Left lung (tissue), 4 donors: ENCODE measurements at regions not wholly inside any gene's neighbourhood (a gene's known extent, or its start where the extent isn't known, plus 50 kb on each side); places are given as distances from the start of the nearest gene placed in this dataset.

ENCODE experiments used
- ATAC-seq: fragments of 200-7000 bp; cut with Tn5 transposase; one replicate; pipeline ENCODE4 v1.9.1; 2020; ENCODE audit warnings: moderate library complexity
- DNase-seq, 4 donors: peaks; one replicate each; pipeline ENCODE4 v3.0.0-alpha.2; 2013 to 2020
- H3K27ac ChIP-seq, 2 donors: fragments of 200-600 bp; sonication (generic) in 1 of 2; one replicate each; pipeline versions ENCODE4 v1.5.0 to v1.8.0; 2020 to 2021
- H3K27me3 ChIP-seq, 2 donors: fragments of 200-600 bp; sonication (generic) in 1 of 2; one replicate each; pipeline versions ENCODE4 v1.5.0 to v1.8.0; 2020 to 2021
- H3K36me3 ChIP-seq, 2 donors: fragments of 200-600 bp; sonication (generic) in 1 of 2; one replicate each; pipeline versions ENCODE4 v1.5.0 to v1.8.0; 2020 to 2021
- H3K4me1 ChIP-seq, 2 donors: fragments of 200-600 bp; one replicate each; pipeline ENCODE4 v1.8.0; 2021
- H3K4me3 ChIP-seq, 2 donors: fragments of 200-600 bp; sonication (generic) in 1 of 2; one replicate each; pipeline versions ENCODE4 v1.5.0 to v1.8.0; 2020 to 2021; ENCODE audit warnings: mild to moderate bottlenecking in 1 of 2
- H3K9me3 ChIP-seq, 2 donors: fragments of 200-600 bp; sonication (generic) in 1 of 2; one replicate each; pipeline versions ENCODE4 v1.5.0 to v1.8.0; 2020 to 2021
- intact Hi-C, 2 donors: fragments of 100-400 bp; cut with DNase I; formaldehyde crosslinking; loops; one replicate each; pipeline versions ENCODE4 v1.11.2 to v1.14.2; 2022
- TF ChIP-seq, protein P1 (sequence below), 2 donors: fragments of 200-600 bp; sonication (generic) in 1 of 2; IDR thresholded peaks; one replicate each; pipeline versions ENCODE4 v1.5.0 to v1.8.0; 2021; ENCODE audit warnings: antibody characterized with exemption in 2 of 2
- donor health status: DM: no; HTN: yes; CAD: no.
- donor health status: DM: no; HTN: no; CAD: no.

DNA sequence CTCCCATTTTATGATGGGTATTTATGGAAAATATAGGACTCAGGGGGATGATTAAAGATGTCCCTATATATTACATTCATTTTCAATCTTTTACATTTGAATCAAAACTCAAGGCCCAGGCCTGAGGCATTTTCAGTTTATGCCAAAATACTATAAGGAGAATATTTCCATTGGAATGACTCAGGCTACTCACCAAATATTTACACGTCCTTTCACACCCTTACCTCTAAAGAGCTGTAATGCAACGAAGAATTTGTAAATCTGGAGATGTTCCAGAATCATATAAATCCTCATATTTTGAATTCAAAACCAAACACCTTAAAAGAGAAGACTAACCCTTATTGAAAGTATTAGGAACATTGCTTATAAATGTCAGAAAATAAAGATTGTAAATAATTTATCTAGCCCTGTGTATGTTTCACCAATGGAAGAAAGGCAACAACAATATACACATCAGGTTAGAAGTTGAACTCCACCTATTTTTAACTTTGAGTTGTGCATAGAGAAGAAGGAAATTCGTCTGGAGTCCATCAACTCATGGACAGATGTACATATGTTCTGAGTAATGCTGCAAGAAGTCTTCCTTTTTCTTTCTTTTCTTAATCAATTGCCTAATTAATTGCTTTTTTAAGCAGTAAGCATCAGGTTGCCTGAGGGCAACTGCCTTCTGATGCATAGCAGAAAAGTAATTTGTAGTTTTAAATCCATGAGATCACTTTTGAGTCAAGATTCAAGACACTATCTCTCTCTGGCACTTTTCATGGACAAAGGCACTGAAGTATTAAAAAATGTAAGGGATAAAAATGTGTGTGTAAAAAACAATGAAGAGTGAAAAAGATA, 579.3 kb upstream of the RGMB start:
- ATAC-seq (peak; percentile 70), DNase-seq (no peak)
- Histone ChIP-seq H3K4me3 (no peak overlapping the region), H3K4me1 (no peaks in the 10 kb centered on the region), H3K36me3 (no peaks in the 10 kb centered on the region), H3K9me3 (peaks cover 0 to 2% of the 10 kb centered on the region in 2 donors), H3K27ac (no peak overlapping the region), H3K27me3 (no peaks in the 10 kb centered on the region)
- TF ChIP-seq, protein P1, sequence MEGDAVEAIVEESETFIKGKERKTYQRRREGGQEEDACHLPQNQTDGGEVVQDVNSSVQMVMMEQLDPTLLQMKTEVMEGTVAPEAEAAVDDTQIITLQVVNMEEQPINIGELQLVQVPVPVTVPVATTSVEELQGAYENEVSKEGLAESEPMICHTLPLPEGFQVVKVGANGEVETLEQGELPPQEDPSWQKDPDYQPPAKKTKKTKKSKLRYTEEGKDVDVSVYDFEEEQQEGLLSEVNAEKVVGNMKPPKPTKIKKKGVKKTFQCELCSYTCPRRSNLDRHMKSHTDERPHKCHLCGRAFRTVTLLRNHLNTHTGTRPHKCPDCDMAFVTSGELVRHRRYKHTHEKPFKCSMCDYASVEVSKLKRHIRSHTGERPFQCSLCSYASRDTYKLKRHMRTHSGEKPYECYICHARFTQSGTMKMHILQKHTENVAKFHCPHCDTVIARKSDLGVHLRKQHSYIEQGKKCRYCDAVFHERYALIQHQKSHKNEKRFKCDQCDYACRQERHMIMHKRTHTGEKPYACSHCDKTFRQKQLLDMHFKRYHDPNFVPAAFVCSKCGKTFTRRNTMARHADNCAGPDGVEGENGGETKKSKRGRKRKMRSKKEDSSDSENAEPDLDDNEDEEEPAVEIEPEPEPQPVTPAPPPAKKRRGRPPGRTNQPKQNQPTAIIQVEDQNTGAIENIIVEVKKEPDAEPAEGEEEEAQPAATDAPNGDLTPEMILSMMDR (IDR thresholded peaks at IDR 0.05): no peak
- intact Hi-C loops: no loop called here

DNA sequence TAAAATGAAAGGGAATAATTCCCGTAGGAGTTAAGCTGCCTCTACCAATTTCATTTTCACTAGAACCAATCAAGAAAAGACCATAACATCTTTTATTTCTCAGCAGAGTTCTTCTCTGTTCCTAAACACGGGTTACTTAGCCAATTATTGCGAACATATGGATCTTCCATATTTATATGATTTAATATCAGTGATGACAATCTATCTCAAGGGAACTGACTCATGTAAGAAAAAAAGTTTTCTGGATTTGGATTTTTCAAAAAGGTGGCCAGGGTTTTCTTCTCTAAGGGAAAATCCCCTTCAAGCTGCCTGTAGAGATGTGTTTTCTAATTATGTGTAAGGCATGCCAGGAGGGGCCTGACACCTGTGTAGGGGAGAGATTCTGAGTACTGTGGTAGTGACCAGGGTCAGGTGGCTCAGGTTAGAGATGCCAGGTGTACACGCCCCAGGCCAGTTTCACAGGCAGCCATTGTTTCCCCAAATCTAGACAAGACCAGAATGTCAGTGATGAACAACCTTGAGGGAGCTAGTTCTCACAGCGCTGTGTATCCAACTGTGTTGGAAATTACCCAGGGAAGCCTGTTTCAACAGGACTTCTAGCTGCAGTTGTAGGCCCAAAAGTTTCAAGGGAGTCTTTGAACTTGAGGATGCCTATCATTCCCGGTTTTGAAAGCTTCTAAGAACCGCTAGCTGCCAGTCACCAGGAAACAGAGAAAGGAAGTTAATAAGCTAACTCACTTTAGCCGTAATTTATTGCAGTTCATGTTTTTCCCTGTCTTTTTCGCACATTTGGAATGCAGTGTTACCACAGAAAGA, 572.5 kb upstream of the RGMB start:
- Histone ChIP-seq H3K27me3 (no peaks in the 10 kb centered on the region), H3K4me1 (no peaks in the 10 kb centered on the region), H3K9me3 (no peaks in the 10 kb centered on the region), H3K27ac (no peak overlapping the region), H3K4me3 (no peak overlapping the region), H3K36me3 (no peaks in the 10 kb centered on the region)
- intact Hi-C loops: no loop called here
- no peak for ATAC-seq
- TF ChIP-seq, protein P1 (IDR thresholded peaks at IDR 0.05): no peak
- DNase-seq: no peak

- Histone ChIP-seq H3K27me3 (no peaks in the 10 kb centered on the region), H3K4me3 (no peak overlapping the region), H3K9me3 (no peaks in the 10 kb centered on the region), H3K27ac (no peak overlapping the region), H3K36me3 (no peaks in the 10 kb centered on the region), H3K4me1 (no peaks in the 10 kb centered on the region)
- DNase-seq (no peak), ATAC-seq (no peak)
- TF ChIP-seq, protein P1 (IDR thresholded peaks at IDR 0.05): no peak
- intact Hi-C loops: no loop called here
Measured at GRCh38 chr5:98204798-98205197, 568.7 kb upstream of the RGMB start.

DNA sequence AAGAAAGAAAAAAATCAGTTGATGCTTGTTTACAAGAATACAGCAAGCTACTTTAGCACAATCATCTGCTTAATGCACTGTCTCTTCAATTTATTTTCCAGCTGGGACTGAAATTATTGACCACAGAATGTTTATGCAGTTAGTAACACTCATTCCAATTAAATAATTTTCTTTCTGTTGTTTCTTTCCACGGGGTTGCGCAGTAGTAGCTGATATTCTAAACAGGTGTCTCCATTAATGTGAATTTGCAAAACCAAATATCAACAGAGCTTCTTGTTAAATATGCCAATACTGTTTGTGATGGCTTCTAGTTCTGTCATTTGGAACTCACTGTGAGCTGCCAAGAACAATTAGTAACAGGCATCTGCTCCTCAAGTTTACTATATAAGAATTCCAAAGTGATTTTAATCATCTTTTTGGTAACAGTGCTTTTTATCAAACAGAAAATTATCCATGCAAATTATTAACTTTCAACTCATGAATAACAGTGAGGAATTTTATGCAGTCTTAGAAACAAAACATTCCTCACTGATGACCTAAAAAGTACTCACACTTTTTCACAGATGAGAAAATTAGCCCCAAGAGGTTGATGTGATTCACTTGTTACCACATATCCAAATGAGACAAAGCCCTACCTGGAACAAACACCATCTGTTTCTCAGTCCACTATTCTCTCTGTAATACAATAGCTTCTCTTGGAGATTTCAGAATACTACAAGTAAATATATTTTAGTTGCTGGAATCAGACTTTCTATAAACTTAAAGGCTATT, 567.6 kb upstream of the RGMB start:
- TF ChIP-seq, protein P1 (IDR thresholded peaks at IDR 0.05): no peak
- H3K4me1 ChIP-seq: no peaks in the 10 kb centered on the region
- no peak overlapping the region for H3K4me3 ChIP-seq
- DNase-seq (no peak), ATAC-seq (no peak)
- no peak overlapping the region for H3K27ac ChIP-seq
- no peaks in the 10 kb centered on the region for H3K9me3 ChIP-seq
- no peaks in the 10 kb centered on the region for H3K36me3 ChIP-seq
- intact Hi-C loops: no loop called here
- H3K27me3 ChIP-seq: no peaks in the 10 kb centered on the region
